NCI-H2029 (cell line): ENCODE measurements at regions not wholly inside any gene's neighbourhood (a gene's known extent, or its start where the extent isn't known, plus 50 kb on each side); places are given as distances from the start of the nearest gene placed in this dataset.

ENCODE experiments used
- DNase-seq: peaks from one replicate; lab custom pipeline; 2025; lab: John Stamatoyannopoulos, UW

DNA sequence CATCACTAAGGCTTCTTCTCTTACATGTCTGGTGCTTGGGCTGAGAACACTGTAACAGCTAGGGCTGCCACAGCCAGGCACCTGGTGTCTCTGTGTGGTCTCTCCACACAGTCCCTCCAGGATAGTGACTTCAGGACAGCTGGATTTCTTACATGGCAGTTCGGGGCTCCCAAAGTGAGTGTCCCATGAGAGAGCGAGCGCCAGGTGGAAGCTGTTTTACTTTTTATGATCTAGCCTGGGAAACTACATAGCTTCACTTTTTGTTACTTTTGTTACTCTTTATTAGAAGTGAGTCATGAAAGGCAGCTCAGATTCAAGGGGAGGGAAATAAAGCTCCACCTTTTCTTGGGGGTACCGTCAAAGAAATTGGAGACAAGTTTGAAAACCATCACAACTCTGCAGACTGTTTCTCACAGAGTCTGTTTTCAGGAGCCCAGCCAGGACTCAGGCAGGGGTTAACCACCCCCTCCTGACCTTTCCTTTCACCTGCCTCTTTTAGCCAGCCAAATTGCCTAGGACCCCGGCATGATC, 373.0 kb downstream of the MID1IP1 start:
- no peak for DNase-seq

DNA sequence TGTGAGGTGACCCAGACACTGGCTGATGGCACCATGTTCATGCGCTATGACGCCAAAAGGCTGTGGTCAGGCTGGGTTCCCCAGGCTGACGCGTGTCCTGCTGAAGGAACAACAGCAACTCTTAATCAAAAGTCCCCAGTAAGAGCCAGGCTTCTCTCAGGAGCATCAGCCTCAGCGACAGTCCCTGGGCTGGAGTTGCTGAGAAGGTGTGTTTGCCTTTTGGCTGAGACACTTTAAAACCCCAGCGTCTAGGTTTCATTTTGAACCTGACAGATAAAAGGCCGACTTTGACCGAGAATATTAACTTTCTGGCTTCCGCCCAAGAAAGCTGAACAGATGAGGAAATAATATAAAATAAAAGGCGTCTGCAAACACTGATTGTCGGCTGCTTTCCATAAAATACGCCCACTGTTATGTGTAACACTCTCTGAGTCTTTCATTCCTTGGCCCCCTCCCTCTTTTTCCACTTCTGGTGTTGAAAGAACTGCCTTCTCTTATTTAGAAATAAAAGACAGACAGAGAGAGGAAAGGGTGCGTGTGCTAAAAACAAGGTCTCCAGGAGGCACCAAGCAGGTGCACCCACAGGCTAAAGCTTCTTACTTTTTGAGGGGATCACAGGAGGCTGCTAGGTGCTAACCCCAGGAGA, 373.6 kb downstream of the MID1IP1 start:
- no peak for DNase-seq

DNA sequence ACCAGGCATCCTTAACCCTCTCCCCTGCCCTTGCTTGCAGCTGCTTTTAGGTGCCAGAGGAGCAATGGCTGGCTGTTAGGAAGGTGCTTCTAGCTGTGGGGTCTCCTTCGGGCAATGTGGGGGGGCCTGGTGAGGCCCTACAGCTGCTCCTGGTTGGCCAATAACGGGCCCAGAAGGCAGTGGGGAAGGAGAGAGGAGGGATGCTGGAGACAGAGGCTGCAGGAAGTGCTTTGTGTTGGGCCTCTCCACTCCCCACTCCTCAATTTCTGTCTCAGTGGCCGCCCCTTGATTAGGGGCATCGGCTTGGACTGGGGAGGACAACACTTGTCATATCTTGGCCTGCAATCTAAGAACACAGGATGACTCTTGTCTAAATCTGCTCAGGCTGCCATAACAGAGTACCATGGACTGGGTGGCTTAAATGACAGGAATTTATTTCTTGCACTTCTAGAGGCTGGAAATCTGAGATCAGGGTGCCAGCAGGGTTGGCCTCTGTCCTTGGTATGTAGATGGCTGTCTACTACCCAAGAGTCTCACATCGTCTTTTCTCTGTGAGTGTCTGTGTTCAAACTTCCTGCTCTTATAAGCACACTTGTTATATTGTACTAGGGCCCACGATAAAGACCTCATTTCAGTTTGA, 374.3 kb downstream of the MID1IP1 start:
- DNase-seq: no peak

DNA sequence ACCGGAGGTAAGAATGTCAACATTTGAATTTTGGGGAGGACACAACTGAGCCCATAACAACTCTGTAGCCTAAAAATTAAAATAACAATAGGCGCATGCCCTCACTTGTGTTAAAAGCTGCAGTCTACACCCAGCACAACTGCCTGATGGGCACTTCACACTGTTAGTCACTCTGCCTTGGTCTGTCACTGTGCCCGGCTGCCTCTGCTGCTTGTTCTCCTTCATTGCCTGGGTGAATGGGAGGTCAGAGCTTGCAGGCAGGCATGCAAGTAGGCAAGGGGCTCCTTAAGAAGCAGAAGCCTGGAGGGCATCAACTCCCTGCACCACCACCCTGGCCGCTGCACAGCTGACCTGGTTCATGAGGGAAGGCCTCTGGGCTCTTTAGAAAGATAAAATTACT, 374.8 kb downstream of the MID1IP1 start:
- no peak for DNase-seq

DNA sequence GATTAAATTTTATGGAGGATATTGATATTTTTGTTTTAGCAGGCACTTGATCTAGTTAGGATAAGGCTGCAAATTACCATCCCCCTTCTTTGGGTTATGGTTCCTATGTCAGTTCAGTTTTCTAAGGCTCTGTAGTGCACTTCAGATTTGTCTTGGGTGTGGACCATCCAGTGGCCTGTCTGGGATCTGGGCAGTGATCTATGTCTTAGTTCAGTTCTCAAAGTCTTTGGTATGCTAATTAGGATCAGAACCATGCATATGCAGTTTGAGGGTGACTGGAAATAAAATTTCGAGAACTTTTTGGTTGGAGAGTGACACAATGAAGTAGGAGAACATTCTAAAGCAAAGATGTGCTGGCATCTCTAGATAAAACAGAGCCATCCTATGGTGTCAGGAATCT, 388.2 kb downstream of the MID1IP1 start:
- no peak for DNase-seq

DNA sequence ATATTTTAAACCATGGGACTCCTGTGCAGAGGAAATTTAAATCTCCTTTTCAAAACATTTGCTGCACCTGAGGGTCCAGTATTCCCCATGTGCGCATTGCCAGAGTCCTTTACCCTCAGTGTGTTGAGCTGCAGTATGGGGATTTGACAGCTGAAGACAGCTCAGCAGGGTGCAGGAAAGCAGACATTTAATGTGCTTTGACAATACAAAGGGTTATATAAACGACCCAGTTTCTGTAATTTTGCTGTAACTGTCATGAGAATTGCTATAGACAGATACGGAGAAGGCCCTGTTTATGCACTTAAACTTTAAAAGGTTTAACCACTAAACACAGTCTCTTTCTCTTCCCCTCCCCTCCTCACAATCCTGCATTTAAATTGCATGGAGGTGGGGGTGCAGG, 393.4 kb downstream of the MID1IP1 start:
- no peak for DNase-seq

DNA sequence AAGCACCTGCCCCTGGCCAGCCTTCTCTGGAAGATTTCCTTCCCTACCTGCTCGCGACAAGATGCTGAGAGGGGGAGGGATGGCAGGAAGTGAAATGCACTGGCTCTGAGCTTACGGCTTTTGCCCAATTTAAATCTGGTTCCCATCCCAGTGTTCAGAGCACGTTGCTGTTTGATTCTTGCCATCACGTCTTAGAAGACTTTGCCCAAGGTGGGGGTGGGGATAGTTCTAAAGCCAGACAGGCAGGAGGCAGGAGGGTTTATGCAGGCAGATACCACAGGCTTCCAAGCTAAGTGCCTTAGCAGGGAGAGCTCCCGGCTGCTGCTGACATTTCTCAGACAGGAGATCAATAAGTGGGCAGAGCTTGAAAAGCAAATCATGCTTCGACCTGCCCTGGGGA, 393.9 kb downstream of the MID1IP1 start:
- no peak for DNase-seq

DNA sequence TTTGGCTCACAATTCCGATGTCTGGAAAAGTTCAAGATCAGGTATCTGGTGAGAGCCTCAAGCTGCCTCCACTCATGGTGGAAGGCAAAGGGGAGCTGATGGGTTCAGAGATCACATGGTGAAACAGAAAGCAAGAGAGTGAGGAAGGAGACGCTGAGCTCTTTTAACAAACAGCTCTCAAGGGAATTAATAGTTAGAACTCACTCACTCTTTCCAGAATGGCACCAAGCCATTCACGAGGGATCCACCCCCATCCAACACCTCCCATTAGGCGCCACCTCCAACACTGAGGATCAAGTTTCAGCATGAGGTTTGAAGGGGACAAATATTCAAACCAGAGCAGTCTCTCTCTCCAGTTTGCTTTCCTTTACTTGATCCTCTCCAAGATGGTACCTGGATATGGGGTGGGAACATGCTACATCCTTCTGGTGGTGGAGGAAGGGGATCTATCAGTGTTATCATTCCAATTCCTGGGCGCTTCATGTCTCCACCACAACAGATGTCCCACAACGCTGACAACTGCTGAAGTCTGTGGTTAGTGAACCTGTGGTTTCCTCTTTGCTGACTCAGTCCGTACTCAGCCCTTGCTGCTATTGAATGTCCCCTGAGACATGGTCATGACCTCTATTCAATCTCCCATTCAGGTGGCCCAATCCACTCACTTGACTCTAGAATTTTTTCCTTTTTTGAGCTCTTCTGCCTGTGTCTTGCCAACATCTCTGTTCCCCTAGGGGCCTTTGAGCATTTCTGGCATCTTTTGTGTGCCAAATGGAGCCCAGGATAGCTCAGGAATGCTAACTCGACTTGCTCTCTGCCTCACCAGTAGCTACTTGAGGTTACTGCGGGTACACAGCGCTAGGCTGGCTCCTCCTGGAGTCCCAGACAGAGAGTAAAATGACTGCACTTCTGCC, 395.2 kb downstream of the MID1IP1 start:
- peak; percentile 20 for DNase-seq

DNA sequence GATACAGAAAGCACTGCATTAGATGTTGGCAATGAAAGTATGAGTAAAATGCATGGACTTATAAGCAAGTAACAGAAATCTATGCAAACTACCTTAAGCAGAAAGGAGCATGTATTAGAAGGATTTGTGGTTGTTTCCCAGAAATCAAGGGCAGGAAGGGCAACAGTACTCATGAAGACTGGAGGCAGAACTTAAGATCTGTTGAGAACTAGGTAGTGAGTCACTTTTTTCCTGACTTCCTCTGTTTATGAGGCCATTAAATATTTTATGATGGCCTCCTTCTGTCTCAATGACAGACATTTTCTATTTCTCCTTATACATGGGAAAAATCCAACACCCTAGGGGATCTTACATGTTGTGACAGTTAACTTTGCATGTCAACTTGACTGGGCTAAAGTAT, 398.2 kb downstream of the MID1IP1 start:
- DNase-seq: no peak

DNA sequence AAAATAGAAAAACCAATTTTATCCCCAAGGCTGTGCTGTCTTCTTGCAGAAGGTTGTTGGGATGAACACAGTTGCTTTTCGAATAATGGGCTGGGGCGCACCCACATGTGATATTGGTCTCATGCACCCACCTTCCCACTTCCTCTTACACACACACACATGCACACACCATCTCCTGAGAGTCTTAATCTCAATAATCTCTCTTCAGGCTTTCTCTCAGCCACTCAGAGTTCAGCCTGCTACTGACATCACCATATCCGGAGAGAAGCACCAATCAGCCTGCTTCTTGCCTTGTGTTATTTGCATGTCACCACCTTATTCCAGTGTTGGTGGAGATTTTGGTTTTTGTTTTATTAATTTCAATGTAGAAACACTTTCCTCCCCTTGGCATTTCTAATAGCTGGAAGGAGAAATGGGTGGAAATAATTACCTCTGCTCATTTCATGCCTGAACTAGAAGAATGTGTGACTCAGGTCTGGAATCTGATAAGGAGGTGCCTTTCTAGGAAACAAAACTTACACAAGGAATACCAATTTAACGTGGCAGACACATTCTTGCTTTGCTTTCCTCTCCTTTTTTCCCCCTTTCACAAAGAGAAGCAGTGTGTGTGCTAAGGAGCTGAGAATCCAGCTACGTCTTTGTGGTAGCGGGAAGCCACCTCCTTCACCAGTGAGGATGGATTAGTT, 400.2 kb downstream of the MID1IP1 start:
- DNase-seq: no peak

DNA sequence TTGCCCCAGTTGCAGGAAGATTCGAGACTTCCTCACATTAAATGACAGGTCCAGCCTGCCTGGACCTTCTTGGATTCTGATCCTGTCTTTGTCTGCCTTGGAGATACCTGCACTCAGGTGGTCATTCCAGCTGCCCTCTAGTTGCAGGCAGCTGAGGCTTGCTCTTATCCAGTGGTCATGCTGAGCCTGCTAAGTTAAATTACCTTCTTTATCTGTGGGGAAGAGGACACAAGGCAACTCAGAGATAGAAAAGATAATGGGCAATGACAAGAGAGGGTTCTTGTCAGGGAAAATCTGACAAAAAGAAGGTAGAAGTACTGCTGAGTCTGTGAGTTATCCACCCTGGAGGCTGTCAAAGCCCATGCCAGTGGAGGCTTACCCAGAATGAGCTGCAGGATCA, 401.4 kb downstream of the MID1IP1 start:
- DNase-seq: no peak

DNA sequence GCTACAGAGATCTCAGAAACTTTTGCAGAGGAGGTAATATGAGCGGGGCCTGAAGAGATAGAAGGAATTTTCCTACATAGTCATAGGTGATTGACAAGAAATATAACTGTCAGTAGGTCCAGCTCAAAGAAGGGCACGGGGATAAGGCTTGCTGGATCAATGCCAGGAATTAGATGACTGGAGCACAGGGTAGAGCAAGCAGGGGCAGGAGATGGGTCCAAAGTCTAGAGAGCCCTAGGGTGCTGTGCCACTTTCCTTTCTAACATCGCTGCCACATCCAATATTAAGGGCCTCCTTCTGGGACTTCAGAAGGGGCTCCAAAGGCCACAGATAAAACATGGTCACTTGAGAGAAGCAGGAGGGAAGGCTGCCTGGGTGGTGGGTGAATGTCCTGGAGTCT, 402.2 kb downstream of the MID1IP1 start:
- no peak for DNase-seq

DNA sequence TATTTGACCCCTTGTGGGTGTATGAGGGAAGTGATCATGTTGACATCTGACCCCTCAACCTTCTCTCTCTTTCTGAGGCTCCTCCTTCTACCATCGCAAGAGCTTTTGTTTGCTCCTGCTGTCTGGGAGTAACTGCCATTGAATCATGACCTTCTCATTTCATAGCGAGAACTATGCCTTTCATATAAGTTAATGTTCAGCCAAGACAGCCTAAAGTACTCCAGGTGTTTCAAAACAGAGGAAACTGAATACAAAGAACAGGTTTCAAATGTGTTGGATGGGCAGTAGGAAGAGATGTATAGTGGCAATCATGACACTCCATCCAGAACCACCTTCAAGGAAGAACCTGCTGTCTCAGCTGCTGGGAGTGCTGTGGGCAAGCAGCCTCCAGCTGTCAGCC, 403.1 kb downstream of the MID1IP1 start:
- no peak for DNase-seq

DNA sequence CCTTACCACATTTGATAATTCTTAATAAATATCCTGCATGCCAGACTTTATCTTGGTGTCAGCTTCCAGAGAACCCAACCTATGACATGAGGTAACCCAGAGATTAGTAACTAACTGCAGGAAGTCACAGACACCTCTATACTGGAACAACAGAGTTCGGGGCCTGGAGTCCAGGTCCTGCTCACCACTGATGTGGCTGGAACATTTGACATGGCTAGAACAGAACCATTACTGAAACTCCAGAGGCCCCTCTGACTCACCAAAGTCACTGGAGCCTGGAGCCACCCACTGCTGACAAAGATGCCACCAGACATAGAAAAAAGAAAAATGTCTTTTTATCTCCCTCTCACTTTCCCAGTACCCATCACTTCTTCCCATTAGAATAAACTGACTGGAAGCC, 403.7 kb downstream of the MID1IP1 start:
- DNase-seq: no peak

DNA sequence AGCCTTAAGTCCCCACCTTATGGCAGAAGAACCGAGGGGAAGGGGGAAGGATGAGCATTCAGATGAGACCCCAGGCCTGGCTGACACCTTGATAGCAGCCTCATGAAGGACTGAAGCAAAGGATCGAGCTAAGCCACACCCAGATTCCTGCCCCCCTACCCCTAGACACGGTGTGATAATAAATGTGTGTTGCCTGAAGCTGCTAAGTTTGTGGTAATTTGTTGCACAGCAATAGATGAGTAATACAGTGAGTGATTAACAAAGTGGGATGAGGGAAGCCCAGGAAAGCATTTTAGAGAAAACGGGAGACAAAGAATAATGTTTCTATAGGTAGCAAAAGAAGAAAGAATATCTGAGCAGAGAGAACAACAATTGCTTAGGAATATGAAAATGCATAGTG, 404.2 kb downstream of the MID1IP1 start:
- DNase-seq: no peak

DNA sequence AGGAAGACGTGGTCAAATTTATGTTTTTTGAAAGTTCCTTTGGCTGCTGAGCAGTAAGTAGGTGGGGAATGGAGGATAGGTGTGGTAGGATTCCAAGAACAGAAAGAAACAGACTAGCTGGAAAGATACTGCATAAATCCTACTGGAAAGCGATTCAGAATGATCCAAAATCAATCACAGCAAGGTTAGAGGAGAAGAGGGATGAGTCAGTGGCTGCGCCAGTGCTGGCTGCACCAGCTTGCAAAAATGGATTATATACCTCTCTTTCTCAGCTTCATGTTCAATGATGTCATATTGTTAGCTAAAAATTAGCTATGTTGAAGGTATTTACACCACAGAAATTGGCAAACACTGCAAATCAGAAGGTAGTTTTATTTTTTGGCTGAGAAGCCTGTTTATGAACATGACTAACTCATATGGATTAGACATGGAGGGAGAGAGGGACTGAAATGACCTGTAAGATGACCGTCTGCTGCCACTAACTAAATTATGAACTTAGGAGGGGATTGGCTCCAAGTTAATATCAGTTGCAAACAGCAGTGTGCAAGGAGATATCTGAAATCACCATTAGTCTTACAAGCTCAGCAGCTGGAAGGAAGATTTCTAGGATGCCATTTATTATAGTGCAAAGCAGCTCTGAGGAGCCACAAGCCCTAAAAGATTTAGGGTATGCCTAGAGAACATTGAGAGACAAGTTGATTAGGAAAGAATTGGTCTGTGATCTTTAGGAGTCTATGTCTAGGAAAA, 405.3 kb downstream of the MID1IP1 start:
- DNase-seq: no peak

DNA sequence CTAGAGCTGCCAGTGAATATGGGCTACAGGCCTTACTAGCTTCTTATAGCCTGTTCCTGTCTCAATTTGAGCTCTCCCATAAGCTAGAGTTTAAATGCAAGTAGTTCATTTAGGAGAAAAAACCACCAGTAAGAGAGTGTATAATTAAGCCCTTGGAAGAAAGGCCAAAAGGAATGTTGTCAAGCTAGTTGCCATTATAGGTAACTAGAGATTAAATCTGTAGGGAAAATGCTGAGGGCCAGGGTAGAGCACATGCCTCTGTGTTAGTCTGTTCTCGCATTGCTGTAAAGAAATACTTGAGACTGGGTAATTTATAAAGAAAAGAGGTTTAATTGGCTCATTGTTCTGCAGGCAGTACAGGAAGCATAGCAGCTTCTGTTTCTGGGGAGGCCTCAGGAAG, 410.2 kb downstream of the MID1IP1 start:
- DNase-seq: no peak

DNA sequence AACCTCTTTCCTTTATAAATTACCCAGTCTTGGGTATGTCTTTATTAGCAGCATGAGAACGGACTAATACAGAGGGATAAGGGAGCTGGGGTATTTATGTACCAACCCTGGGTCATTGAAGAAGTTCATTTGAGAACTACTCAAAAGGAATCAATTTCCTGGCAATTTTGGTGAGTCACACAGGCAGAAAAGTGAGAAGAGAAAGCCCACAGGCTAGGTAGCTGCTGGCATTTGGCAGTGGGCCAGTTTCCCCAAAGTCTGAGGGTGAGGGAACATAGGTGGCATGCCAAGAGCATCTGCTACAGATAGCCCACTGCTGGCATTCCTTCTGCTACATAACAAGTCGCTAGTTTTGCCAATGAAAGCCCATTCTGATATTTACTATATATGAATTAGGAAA, 411.2 kb downstream of the MID1IP1 start:
- DNase-seq: no peak

DNA sequence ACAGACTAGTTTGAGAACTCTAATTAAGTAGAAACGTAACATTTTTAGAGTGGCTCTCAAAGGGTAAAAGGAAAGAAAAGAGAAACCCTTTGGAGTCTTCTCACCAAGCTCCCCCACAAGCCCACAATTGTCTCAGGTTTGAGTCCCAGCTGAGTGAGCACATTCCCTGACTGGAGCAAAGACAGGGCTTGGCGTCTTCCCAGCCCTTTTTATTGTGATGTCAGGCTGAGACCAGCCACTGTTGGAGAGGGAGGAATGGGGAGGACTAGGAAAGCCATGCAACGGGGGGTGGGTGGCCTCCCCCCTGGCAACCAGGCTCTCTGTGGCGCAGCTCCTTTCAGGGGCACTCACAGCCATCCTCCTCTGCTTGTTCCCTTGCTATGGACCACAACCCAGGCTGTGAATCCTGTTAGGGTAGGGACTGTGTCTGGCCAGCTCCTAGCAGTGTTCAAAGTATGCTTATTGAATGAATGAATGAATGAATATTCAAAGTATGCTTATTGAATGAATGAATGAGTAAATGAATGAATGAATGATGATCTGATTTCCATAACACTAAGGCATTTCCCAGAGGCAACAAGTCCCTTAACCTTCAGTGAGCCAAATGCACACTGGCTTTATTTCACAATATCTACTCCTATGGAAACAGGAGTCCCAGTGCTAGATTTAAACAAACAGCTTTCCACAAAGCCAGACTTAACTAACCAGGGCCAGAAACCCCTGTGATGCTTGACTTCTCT, 413.3 kb downstream of the MID1IP1 start:
- DNase-seq: no peak

DNA sequence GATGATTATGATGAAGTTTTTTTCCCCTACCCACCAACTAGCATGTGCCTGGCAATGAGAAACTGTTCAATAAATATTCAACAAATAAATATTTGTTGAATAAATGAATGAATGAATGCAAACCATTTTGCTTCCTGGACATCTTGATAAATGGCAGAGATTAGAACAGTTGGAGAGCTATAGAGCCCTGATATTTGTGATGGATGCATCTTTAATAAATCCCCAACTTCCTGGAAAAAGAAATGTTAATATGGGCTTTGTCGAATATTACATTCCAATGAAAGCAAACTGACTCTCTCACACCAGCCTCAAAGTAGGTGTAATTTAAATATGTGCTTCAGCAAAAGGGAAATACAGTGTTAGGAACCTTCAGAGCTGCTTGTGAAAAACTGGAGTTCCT, 419.7 kb downstream of the MID1IP1 start:
- DNase-seq: no peak
